Activated naive CD4-positive, alpha-beta T cell treated with anti-CD3 and anti-CD28 coated beads, Interleukin-2, amount 10 ng/mL, durations not matched to agents 7 days and 5 days (primary cell): ENCODE measurements at regions not wholly inside any gene's neighbourhood (a gene's known extent, or its start where the extent isn't known, plus 50 kb on each side); places are given as distances from the start of the nearest gene placed in this dataset.
"Not testable (repeated sequence)": the region's sequence is repeated elsewhere in the genome, so short reads cannot be mapped to it uniquely, and the experiment has no call there.

Experiments
- CTCF ChIA-PET: fragments of 350-600 bp; sonication (Branson Sonifier 250); formaldehyde crosslinking; loops from one replicate; lab custom pipeline; 2021; ENCODE audit warnings: antibody characterized with exemption; lab: Charles Lee
- DNase-seq: peaks from one replicate; pipeline ENCODE4 v3.0.0-alpha.2; 2020
- H3K27ac Mint-ChIP-seq: one replicate; pipeline ENCODE4 v1.8.0; 2021; ENCODE audit warnings: mild to moderate bottlenecking, moderate library complexity, mixed read lengths
- H3K27me3 Mint-ChIP-seq: one replicate; pipeline ENCODE4 v1.8.0; 2021; ENCODE audit warnings: mild to moderate bottlenecking, mixed read lengths
- H3K36me3 Mint-ChIP-seq: one replicate; pipeline ENCODE4 v1.8.0; 2021; ENCODE audit warnings: mixed read lengths
- H3K4me1 Mint-ChIP-seq: one replicate; pipeline ENCODE4 v1.8.0; 2021; ENCODE audit warnings: mixed read lengths
- H3K4me3 Mint-ChIP-seq: one replicate; pipeline ENCODE4 v1.8.0; 2021; ENCODE audit warnings: mild to moderate bottlenecking, moderate library complexity, mixed read lengths
- H3K9me3 Mint-ChIP-seq: one replicate; pipeline ENCODE4 v1.8.0; 2021; ENCODE audit warnings: mixed read lengths

DNA sequence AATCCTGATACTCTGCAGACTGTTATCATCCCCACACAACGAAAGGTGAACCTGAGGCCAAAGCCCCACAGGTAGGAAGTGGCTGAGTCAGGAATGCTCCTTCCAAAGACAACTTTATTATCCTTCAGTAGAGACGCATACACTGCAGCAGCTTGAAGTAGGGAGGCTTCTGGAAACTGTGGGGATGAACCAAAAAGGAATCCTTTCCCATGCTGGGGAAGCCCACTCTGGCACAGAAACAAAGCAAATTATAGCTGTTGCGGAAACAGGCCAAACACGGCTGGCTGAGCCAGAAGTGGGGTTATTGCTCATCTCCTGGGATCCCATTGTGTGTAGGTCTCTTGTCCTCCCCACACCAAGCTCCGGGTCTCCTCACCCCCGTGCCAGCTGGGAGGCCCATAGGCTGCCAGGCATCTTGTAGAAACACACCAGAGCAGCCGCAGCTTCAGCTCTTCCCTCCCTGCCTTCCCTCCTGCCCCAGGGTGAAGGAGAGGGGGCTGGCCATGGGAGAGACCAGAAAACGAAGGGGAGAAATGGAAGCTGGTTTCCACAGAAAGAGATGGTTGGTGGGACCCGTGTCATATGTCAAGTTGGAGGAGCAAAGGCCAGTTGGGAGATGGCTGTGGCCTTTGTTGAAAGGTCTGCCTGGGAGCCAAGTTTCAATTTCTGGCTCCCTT lies 176.9 kb upstream of the NABP1 start:
- H3K4me3 Mint-ChIP-seq, result no peak overlapping the region
- CTCF ChIA-PET, result interaction anchor here (0.6 to 0.9 kb wide), 6 partner anchors 17 to 511 kb away, joined by 3 to 5 read pairs (median 4); no protein-coding TSS in a partner anchor
- peaks cover 10% of the 10 kb centered on the region for H3K27me3 Mint-ChIP-seq
- DNase-seq, result no peak
- no peaks in the 10 kb centered on the region for H3K9me3 Mint-ChIP-seq
- no peaks in the 10 kb centered on the region for H3K36me3 Mint-ChIP-seq
- H3K4me1 Mint-ChIP-seq, result no peaks in the 10 kb centered on the region
- H3K27ac Mint-ChIP-seq, result no peak overlapping the region

DNA sequence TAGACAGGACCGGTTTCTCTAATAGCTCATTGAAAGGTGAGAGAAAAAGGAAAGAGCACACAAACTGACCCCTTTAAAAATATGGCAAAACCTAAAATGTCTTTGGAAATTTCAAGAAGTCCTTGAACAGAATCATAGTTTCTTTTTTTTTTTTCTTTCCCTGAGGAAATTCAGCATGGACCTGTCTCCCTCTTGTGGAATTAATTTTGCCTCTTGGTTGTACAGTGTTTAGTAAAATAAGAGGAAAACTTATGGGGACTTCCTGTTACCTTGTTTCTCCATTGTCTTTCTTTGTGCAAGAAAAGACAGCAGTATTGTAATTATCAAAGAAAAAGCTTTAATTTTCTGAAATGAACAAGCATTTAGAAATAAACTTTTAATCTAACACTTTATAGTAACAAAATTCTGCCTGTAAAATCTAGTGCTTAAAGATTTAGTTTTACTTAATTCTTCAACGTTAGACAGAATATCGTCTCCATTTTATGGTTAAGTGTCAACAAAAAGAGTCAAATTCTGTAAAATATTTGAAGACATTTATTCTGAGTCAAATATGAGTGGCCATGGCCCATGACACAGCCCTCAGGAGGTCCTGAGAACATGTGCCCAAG lies 176.3 kb upstream of the NABP1 start:
- H3K9me3 Mint-ChIP-seq, result no peaks in the 10 kb centered on the region
- CTCF ChIA-PET, result interaction anchor here (0.6 to 1.1 kb wide), 6 partner anchors 16 to 511 kb away, joined by 3 to 4 read pairs (median 3); no protein-coding TSS in a partner anchor
- H3K4me1 Mint-ChIP-seq, result no peaks in the 10 kb centered on the region
- no peaks in the 10 kb centered on the region for H3K36me3 Mint-ChIP-seq
- H3K27ac Mint-ChIP-seq, result no peak overlapping the region
- no peak for DNase-seq
- H3K4me3 Mint-ChIP-seq, result no peak overlapping the region
- H3K27me3 Mint-ChIP-seq, result peaks cover 10% of the 10 kb centered on the region

DNA sequence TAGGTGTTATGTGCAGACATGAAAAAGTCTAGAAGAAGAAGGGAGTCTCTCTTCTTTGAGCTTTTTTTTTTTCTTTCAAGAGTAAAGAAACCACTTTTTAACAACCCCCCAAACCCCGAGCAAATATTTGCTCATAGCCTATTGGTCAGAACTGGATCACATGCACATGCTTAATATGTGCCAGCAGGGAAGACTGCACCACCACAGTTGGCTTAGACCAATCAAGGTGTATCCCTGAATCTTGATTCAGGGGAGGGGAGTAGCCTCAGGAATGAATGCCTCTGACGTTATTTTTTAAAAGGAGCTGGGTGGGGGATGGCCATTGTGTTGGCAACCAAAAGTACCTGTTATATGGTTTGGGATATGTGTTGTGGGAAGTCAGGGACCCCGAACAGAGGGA lies 171.4 kb upstream of the NABP1 start:
- no peak overlapping the region for H3K27ac Mint-ChIP-seq
- H3K9me3 Mint-ChIP-seq, result peaks cover 2% of the 10 kb centered on the region
- no peak for DNase-seq
- H3K4me1 Mint-ChIP-seq, result no peaks in the 10 kb centered on the region
- H3K27me3 Mint-ChIP-seq, result peaks cover 5% of the 10 kb centered on the region
- no peaks in the 10 kb centered on the region for H3K36me3 Mint-ChIP-seq
- CTCF ChIA-PET, result no interaction called here
- no peak overlapping the region for H3K4me3 Mint-ChIP-seq

DNA sequence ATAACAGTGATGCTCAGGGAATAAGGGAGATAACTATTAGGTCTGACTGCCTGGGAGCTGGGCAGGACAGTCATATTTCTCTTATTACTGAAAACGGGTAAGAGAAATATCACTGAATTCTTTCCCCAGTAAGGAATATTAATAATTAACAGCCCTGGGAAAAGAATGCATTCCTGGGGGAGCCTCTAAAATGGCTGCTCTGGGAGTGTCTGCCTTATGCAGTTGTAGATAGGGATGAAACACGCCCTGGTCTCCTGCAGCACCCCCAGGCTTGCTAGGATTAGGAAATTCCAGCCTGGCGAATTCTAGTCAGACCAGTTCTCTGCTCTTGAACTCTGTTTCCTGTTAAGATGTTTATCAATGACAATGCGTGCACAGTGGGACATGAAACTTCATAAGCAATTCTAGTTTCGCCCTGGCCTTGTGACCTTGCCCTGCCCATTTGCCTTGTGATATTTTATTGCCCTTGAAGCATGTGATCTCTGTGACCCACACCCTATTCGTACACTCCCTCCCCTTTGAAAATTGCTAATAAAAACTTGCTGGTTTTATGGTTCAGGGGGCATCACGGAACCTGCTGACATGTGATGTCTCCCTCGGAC lies 170.6 kb upstream of the NABP1 start:
- CTCF ChIA-PET, H3K27me3 Mint-ChIP-seq, H3K27ac Mint-ChIP-seq, H3K4me3 Mint-ChIP-seq, H3K4me1 Mint-ChIP-seq, H3K9me3 Mint-ChIP-seq, DNase-seq, H3K36me3 Mint-ChIP-seq: not testable (repeated sequence)

DNA sequence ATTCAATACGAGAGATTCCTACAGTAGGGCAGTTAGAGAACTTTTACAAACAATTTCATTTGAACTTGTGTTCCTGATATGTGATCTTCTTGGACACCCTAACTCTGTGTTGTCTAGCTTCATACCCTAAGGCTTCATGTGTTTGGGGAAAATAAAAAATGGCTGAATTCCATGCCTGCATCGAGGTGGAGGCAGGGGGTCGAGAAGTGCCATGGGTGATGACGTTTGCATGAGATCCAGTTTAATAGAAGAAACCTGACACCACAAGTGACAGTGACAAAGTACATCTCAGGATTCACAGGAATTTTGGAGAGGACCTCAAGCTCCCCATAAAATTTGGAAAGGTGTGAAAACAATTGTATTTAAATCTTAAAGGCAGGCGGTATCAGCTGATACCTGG lies 169.2 kb upstream of the NABP1 start:
- H3K27ac Mint-ChIP-seq, result no peak overlapping the region
- no peak overlapping the region for H3K4me3 Mint-ChIP-seq
- CTCF ChIA-PET, result no interaction called here
- peaks cover 2% of the 10 kb centered on the region for H3K9me3 Mint-ChIP-seq
- H3K36me3 Mint-ChIP-seq, result no peaks in the 10 kb centered on the region
- no peak for DNase-seq
- H3K27me3 Mint-ChIP-seq, result peaks cover 5% of the 10 kb centered on the region
- no peaks in the 10 kb centered on the region for H3K4me1 Mint-ChIP-seq

DNA sequence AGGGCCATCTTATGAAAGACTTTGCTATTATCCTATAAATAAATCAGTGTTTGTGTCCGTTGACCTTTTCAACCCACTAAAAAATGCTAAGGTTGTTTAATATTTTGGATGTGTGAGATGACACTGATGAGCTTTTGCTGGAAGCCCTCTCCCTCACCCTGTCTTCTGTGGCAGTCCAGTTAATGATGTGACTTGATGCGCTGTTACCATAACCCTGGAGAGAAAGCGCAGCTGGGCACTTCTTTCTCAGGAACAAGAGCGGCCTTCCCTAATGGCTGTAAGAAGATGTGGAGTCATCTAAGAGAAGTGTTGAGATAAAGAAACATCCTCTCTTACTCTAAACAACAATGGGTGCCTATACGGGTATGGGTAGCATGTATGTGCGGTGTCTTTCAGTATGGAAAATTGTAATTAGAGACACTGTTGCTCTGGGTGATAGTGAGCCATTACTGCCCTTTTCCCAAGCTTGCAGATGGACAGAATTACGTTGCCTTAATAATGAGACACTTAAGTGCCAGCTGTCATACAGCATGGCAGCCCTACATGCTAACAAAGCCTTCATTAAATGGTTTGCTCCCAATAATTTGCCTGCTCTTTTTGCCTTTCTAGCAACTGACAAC lies 165.6 kb upstream of the NABP1 start:
- DNase-seq, result no peak
- no peak overlapping the region for H3K4me3 Mint-ChIP-seq
- H3K4me1 Mint-ChIP-seq, result no peaks in the 10 kb centered on the region
- no peaks in the 10 kb centered on the region for H3K9me3 Mint-ChIP-seq
- H3K27me3 Mint-ChIP-seq, result peaks cover 5% of the 10 kb centered on the region
- CTCF ChIA-PET, result interaction anchor here (1.6 kb wide), 1 partner anchor 13 kb away, joined by 4 read pairs; no protein-coding TSS in a partner anchor
- no peaks in the 10 kb centered on the region for H3K36me3 Mint-ChIP-seq
- no peak overlapping the region for H3K27ac Mint-ChIP-seq

DNA sequence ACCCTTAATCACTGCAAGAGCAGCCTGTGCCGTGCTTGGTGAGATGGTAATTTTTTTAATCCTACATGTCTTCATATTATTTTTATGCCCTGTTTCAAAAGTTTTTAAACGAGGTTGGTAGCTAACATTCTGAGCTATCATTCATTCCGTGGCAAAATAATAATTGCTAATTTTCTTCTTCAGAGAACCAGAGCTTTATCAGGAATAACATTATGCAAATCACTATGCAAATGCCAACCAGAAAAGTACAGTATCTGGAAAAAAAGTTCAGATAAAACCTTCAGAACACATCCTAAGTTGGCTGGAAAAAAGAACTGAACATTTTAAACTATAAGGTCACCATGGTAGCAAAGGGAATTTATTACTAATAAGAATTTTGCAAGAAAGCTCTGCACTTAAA lies 165.1 kb upstream of the NABP1 start:
- H3K4me1 Mint-ChIP-seq, result no peaks in the 10 kb centered on the region
- CTCF ChIA-PET, result interaction anchor here (1.6 kb wide), 1 partner anchor 13 kb away, joined by 4 read pairs; no protein-coding TSS in a partner anchor
- H3K9me3 Mint-ChIP-seq, result no peaks in the 10 kb centered on the region
- no peak overlapping the region for H3K4me3 Mint-ChIP-seq
- DNase-seq, result no peak
- H3K27me3 Mint-ChIP-seq, result peaks cover 5% of the 10 kb centered on the region
- no peaks in the 10 kb centered on the region for H3K36me3 Mint-ChIP-seq
- H3K27ac Mint-ChIP-seq, result no peak overlapping the region

DNA sequence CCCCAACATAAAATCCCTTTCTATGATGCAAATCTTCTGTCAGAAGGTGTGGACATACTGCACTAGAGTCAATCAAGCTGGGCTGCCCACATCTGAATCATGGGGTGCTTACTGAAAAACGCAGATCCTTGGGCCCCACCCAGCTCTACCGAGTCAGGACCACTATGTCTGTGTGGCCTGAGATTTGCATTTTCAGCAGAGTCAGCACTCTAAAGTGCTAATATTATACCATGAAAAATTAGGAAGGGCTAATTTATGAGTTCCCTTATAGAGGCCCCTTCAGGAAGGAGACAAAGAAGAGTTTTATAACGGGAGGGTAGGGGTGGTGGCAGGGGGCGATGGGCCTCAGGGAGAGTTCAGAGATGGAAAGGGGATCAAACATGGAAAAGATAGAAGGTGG lies 163.3 kb upstream of the NABP1 start:
- no peak for DNase-seq
- Mint-ChIP-seq H3K27ac (no peak overlapping the region), H3K4me1 (no peaks in the 10 kb centered on the region), H3K9me3 (no peaks in the 10 kb centered on the region), H3K4me3 (no peak overlapping the region), H3K36me3 (no peaks in the 10 kb centered on the region), H3K27me3 (peaks cover 9% of the 10 kb centered on the region)
- CTCF ChIA-PET, result no interaction called here

DNA sequence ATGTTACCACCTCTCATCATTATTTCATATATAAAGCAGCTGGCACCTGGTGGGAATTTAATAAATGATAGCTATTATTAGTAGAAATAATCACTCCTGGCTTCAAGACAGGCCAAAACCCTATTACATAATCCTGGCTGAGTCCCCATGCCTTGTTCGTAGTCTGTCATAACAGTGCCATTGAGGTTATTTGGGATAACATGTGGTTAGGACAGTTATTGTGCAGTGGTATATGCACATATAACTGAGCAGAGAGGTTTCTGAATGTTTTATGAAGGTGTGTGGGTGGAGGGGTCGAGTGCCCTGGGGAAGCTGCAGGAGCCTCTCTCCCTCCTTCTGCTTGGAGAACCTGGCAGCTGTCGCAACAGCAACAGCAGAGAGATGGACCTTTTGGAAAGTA lies 162.4 kb upstream of the NABP1 start:
- no peak overlapping the region for H3K27ac Mint-ChIP-seq
- H3K4me3 Mint-ChIP-seq, result no peak overlapping the region
- DNase-seq, result no peak
- H3K9me3 Mint-ChIP-seq, result no peaks in the 10 kb centered on the region
- H3K4me1 Mint-ChIP-seq, result no peaks in the 10 kb centered on the region
- peaks cover 12% of the 10 kb centered on the region for H3K27me3 Mint-ChIP-seq
- CTCF ChIA-PET, result no interaction called here
- no peaks in the 10 kb centered on the region for H3K36me3 Mint-ChIP-seq

DNA sequence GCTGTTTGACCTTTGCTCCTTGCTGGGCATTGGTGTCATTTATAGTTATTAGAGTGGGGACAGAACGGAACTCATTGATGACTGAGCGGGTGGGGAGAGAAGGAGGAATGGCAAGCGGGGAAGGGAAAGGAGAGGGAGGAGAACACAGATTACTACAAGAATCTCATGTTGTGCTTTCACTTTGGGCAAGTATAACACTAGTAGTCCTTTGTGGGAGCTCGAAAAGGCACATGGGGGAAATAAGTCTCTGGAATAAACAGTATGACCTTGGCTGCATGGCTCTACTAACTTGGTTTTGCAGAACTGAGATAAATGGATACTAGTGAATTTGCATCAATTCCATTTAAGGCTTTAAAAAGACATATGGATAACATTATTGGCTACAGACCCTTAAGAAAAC lies 161.7 kb upstream of the NABP1 start:
- Mint-ChIP-seq H3K9me3 (no peaks in the 10 kb centered on the region), H3K27ac (no peak overlapping the region), H3K4me1 (no peaks in the 10 kb centered on the region), H3K4me3 (no peak overlapping the region), H3K36me3 (no peaks in the 10 kb centered on the region), H3K27me3 (peaks cover 12% of the 10 kb centered on the region)
- no peak for DNase-seq
- CTCF ChIA-PET, result no interaction called here

DNA sequence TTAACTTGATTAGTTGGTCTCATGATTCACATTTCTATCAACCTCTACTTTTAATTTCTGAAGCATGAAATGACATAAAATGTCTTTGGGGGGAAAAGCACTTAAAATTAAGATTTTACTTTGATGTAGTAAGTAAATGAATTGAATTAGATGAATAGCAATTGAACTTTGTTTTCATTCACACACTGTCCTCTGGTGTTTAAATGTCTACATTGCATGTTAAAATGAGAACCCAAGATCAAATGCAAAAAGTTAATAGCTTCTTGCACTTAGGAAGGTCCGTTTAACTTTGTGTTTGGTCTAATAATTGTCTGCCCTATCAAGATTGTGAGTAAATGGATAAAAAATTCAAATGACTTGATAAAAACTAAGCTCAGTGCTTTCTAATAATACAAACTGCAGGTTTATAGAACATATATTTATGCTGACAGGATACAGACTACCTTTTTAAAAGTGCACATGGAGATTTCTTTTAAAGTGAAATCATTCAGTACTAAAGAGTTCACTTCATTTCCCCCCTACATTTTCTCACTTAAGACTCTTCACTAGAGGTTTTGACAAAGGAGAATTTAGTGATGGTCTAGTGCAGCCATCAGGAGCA lies 156.2 kb upstream of the NABP1 start:
- no peak overlapping the region for H3K4me3 Mint-ChIP-seq
- H3K27me3 Mint-ChIP-seq, result peaks cover 12% of the 10 kb centered on the region
- H3K9me3 Mint-ChIP-seq, result no peaks in the 10 kb centered on the region
- CTCF ChIA-PET, result interaction anchor here (0.6 to 2.3 kb wide), 5 partner anchors 18 to 682 kb away, joined by 3 to 26 read pairs (median 3); no protein-coding TSS in a partner anchor
- DNase-seq, result no peak
- H3K27ac Mint-ChIP-seq, result no peak overlapping the region
- no peaks in the 10 kb centered on the region for H3K36me3 Mint-ChIP-seq
- no peaks in the 10 kb centered on the region for H3K4me1 Mint-ChIP-seq

DNA sequence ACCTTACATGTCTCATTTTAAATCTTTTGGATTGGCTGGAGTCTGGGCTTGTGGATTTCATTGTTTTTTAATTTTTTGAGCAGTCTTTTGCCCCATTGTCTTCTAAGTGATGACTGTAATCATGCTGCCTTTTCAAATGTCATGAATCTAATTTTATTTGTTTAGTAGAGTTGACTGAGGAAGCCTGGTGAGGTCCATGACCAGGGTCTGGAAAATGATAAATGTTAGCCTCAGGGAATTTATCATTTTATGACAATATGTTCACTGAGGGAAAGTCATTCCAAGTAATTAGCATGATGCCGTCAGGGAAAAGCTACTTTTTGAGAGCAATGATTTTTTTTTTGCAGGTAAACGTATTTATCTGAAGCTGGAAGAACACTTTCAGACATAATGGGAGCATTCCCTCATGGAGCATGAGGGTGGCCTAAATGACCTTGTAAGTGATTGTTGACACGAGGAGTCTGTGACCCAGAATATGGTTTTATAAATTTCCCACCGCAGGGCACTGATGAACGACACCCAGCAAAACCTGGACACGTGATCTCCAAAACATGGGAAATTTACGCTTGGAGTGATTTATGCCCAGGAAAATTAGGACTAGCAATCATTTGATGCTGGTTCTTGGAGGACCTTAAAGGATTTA lies 155.3 kb upstream of the NABP1 start:
- Mint-ChIP-seq H3K4me3 (no peak overlapping the region), H3K4me1 (no peaks in the 10 kb centered on the region), H3K36me3 (no peaks in the 10 kb centered on the region), H3K27me3 (peaks cover 12% of the 10 kb centered on the region), H3K9me3 (no peaks in the 10 kb centered on the region), H3K27ac (no peak overlapping the region)
- CTCF ChIA-PET, result interaction anchor here (0.6 to 2.3 kb wide), 3 partner anchors 16 to 683 kb away, joined by 3 to 26 read pairs (median 4); no protein-coding TSS in a partner anchor
- no peak for DNase-seq

DNA sequence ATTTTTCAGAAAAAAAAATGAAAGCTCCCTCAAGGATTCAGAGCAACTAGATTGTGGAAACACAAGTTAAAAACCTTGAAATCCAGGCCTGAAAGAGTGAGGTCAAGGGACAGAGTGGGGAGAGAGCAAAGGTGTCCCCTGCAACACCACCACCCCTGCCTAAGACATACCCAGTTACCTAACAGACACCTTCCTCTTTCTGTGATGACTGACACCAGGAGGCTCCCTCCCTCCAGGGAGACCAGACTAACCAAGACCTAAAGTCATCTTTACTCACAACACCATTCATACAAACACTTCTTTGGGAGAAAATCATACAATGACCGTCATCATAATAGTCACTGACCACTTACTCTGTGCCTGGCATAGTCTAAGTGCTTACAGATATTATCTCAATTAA lies 151.8 kb upstream of the NABP1 start:
- no peak for DNase-seq
- Mint-ChIP-seq H3K27ac (no peak overlapping the region), H3K27me3 (no peaks in the 10 kb centered on the region), H3K9me3 (no peaks in the 10 kb centered on the region), H3K4me3 (no peak overlapping the region), H3K4me1 (no peaks in the 10 kb centered on the region), H3K36me3 (no peaks in the 10 kb centered on the region)
- CTCF ChIA-PET, result interaction anchor here (1.0 kb wide), 1 partner anchor 13 kb away, joined by 4 read pairs; no protein-coding TSS in a partner anchor

DNA sequence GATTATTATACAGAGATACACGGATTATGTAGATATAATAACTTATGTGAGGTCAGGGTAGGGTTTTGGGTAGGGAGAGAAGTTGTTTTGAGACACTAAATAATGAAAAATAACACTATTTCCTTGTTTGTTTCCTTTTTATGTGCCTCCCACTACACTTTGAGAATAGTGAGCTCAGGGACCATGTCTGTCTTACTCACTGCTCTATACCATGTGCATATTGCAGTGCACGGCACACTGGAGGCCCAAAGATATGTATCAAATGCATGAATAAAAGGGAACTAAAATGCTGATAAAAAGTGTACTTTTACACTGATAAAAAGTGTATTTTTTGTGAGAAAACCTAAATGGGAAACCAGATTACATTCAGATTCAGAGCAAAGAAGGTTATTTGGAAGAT lies 151.4 kb upstream of the NABP1 start:
- H3K27me3 Mint-ChIP-seq, result no peaks in the 10 kb centered on the region
- no peaks in the 10 kb centered on the region for H3K4me1 Mint-ChIP-seq
- DNase-seq, result no peak
- CTCF ChIA-PET, result no interaction called here
- no peaks in the 10 kb centered on the region for H3K36me3 Mint-ChIP-seq
- H3K27ac Mint-ChIP-seq, result no peak overlapping the region
- no peaks in the 10 kb centered on the region for H3K9me3 Mint-ChIP-seq
- H3K4me3 Mint-ChIP-seq, result no peak overlapping the region
